ENCODE measurements at regions not wholly inside any gene's neighbourhood (a gene's known extent, or its start where the extent isn't known, plus 50 kb on each side); places are given as distances from the start of the nearest gene placed in this dataset.

DNA sequence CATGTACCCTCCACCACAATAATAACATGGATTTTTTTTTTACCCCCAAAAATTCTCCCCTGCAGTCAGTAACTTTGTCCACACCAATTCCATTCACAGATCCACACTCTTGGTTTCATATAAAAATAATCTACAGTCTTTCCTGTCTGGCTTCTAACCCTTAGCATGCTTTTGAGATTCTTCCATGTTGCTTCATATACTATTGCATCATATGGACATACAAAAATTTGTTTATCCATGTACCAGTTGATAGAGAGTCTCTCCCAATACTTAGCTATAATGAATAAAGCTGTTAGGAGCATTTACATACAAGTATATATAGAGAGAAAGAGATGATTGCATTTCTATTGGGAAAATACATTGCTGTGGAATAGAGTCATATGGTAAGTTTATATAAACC lies 575.0 kb downstream of the XPNPEP1 start:
- TF ChIP-seq, protein P1, sequence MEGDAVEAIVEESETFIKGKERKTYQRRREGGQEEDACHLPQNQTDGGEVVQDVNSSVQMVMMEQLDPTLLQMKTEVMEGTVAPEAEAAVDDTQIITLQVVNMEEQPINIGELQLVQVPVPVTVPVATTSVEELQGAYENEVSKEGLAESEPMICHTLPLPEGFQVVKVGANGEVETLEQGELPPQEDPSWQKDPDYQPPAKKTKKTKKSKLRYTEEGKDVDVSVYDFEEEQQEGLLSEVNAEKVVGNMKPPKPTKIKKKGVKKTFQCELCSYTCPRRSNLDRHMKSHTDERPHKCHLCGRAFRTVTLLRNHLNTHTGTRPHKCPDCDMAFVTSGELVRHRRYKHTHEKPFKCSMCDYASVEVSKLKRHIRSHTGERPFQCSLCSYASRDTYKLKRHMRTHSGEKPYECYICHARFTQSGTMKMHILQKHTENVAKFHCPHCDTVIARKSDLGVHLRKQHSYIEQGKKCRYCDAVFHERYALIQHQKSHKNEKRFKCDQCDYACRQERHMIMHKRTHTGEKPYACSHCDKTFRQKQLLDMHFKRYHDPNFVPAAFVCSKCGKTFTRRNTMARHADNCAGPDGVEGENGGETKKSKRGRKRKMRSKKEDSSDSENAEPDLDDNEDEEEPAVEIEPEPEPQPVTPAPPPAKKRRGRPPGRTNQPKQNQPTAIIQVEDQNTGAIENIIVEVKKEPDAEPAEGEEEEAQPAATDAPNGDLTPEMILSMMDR (IDR thresholded peaks at IDR 0.05; ENCODE audit: poor library complexity), result no peak
- TF ChIP-seq EZH2phosphoT487 (IDR thresholded peaks at IDR 0.05; ENCODE audit: low read depth, severe bottlenecking, unreplicated experiment) (no peak), EZH2 (IDR thresholded peaks at IDR 0.05; ENCODE audit: borderline replicate concordance) (no peak)
